Nephron progenitor cell (in vitro differentiated cells): ENCODE measurements at regions not wholly inside any gene's neighbourhood (a gene's known extent, or its start where the extent isn't known, plus 50 kb on each side); places are given as distances from the start of the nearest gene placed in this dataset.

Source experiments
- DNase-seq: peaks from one replicate; pipeline ENCODE4 v3.0.0; 2021
- H3K27ac Mint-ChIP-seq: 2 replicates; pipeline ENCODE4 v1.8.0; 2021; ENCODE audit warnings: mild to moderate bottlenecking, moderate library complexity, mixed read lengths
- H3K27me3 Mint-ChIP-seq: 2 replicates; pipeline ENCODE4 v1.8.0; 2021; ENCODE audit warnings: mild to moderate bottlenecking, low read depth, mixed read lengths; ENCODE audit not compliant: poor library complexity
- H3K36me3 Mint-ChIP-seq: 2 replicates; pipeline ENCODE4 v1.8.0; 2021; ENCODE audit warnings: low read depth, mixed read lengths
- H3K4me1 Mint-ChIP-seq: 2 replicates; pipeline ENCODE4 v1.8.0; 2021; ENCODE audit warnings: mixed read lengths
- H3K4me3 Mint-ChIP-seq: 2 replicates; pipeline ENCODE4 v1.8.0; 2021; ENCODE audit warnings: mild to moderate bottlenecking, moderate library complexity, mixed read lengths
- H3K9me3 Mint-ChIP-seq: 2 replicates; pipeline ENCODE4 v1.8.0; 2021; ENCODE audit warnings: mild to moderate bottlenecking, moderate library complexity, mixed read lengths
- TF ChIP-seq, protein P1 (sequence below): fragments of 200-600 bp; sonication (generic); IDR thresholded peaks from 2 replicates; pipeline ENCODE4 v1.5.0; 2021; ENCODE audit warnings: antibody characterized with exemption

DNA sequence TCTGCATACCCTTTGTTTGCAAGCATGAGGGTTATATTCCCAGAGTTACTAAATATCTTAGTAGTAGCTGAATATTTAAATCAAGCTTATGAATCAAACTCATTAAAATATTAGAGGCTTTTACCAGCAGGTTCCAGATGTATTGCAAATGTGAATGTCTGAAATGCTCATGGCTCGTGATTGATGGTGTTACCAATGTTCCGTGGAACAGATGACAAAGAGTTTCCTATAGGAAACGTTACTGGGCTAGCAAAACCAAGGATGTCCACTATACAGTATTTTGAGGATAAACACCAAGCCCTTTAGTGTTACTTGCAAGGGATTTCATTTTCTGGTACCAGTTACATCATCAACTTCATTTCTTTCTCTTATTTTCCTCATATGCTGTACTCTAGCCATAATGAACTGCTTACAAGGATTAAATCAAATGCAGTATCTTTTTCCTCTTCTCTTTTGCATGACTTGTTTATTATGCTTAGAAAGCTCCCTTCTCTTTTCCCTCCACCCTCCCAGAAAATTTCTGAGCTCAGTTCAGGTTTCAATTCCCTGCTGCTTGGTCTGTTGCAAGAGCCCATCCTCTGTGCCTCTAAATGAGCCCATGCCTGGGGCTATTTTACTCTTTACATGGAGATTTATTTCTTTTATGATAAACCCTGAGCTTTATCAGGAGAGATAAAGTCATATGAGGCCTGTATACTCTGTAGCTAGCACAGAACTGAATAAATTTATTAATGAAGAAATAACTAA is 1537.1 kb upstream of the GOT2 start:
- TF ChIP-seq, protein P1, sequence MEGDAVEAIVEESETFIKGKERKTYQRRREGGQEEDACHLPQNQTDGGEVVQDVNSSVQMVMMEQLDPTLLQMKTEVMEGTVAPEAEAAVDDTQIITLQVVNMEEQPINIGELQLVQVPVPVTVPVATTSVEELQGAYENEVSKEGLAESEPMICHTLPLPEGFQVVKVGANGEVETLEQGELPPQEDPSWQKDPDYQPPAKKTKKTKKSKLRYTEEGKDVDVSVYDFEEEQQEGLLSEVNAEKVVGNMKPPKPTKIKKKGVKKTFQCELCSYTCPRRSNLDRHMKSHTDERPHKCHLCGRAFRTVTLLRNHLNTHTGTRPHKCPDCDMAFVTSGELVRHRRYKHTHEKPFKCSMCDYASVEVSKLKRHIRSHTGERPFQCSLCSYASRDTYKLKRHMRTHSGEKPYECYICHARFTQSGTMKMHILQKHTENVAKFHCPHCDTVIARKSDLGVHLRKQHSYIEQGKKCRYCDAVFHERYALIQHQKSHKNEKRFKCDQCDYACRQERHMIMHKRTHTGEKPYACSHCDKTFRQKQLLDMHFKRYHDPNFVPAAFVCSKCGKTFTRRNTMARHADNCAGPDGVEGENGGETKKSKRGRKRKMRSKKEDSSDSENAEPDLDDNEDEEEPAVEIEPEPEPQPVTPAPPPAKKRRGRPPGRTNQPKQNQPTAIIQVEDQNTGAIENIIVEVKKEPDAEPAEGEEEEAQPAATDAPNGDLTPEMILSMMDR: no peak
- no peaks in the 10 kb centered on the region for H3K27me3 Mint-ChIP-seq
- DNase-seq: no peak
- H3K36me3 Mint-ChIP-seq: no peaks in the 10 kb centered on the region
- H3K4me3 Mint-ChIP-seq: no peak overlapping the region
- H3K9me3 Mint-ChIP-seq: no peaks in the 10 kb centered on the region
- H3K27ac Mint-ChIP-seq: peak overlapping the region; percentile 18
- H3K4me1 Mint-ChIP-seq: peaks cover 4% of the 10 kb centered on the region

DNA sequence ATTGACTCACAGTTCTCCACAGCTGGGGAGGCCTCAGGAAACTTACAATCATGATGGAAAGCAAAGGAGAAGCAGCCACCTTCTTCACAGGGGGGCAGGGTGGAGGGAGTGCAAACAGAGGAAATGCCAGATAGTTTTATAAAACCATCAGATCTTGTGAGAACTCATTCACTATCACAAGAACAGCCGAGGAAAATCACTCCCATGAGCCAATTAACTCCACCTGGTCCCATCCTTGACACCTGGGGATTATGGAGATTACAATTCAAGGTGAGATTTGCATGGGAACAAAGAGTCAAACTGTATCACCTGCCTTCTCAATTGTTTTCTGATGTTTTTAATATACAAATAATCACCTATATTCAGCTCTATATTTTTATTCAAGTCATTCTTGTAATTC is 1527.3 kb upstream of the GOT2 start:
- no peaks in the 10 kb centered on the region for H3K36me3 Mint-ChIP-seq
- H3K4me1 Mint-ChIP-seq: no peaks in the 10 kb centered on the region
- H3K27me3 Mint-ChIP-seq: peaks cover 3% of the 10 kb centered on the region
- H3K4me3 Mint-ChIP-seq: no peak overlapping the region
- H3K9me3 Mint-ChIP-seq: no peaks in the 10 kb centered on the region
- TF ChIP-seq, protein P1: no peak
- H3K27ac Mint-ChIP-seq: no peak overlapping the region
- no peak for DNase-seq

DNA sequence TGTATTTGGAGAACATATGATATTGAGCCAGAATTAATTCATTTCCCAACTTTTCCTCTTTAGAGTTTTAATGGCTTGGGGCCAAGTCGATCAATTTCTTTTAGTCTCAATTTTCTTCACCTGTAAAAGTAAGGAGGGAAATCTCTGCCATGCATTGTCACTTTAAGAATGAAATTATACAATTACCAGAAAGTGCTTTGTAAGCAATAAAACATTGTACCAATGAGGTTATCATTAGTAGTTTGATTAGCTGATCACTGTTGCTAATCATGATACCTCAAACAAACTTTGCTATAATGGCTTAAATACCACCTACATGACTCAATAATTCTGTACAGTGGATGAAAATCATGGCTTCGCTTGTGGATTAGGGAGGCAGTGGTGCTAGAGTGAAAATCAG is 1525.8 kb upstream of the GOT2 start:
- Mint-ChIP-seq H3K27me3 (peaks cover 7% of the 10 kb centered on the region), H3K36me3 (no peaks in the 10 kb centered on the region), H3K27ac (no peak overlapping the region), H3K9me3 (no peaks in the 10 kb centered on the region), H3K4me1 (no peaks in the 10 kb centered on the region), H3K4me3 (no peak overlapping the region)
- TF ChIP-seq, protein P1: no peak
- no peak for DNase-seq

DNA sequence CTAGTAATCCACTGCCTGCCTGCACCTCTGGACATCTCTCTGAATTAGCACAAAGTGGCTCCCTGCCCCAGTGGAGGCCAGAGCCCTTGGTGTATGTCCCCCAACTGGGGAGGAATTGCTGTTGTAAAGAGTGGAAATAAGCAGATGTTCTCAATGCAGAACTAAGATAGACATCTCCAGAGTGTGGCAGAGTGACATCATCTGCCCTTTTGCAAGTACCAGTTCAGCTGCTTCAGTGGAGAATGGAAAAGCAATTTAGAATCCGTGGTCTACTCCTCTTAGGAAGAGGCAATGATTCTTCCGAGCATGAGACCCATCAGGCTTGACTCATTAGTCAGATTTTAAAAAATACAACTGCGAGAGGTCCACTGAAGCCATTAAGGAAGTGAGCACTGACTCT is 1512.0 kb upstream of the GOT2 start:
- Mint-ChIP-seq H3K36me3 (no peaks in the 10 kb centered on the region), H3K4me3 (no peak overlapping the region), H3K9me3 (no peaks in the 10 kb centered on the region), H3K4me1 (no peaks in the 10 kb centered on the region), H3K27me3 (peaks cover 12% of the 10 kb centered on the region), H3K27ac (no peak overlapping the region)
- DNase-seq: no peak
- TF ChIP-seq, protein P1: no peak

DNA sequence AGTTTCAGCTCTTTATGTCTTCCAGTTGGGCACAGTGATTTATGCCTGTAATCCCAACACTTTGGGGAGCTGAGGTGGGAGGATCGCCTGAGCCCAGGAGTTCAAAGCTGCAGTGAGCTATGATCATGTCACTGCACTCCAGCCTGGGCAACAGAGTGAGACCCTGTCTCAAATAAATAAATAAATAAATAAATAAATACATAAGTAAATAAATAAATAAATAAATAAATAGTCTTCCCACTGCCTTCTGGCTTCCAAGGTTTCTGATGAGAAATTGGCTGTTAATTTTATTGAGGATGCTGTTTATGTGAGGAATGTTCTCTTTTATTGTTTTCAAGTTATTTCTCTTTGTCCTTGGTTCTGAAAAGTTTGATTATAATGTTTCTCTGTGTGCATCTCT is 1507.6 kb upstream of the GOT2 start:
- no peak for DNase-seq
- H3K27ac Mint-ChIP-seq: no peak overlapping the region
- no peaks in the 10 kb centered on the region for H3K36me3 Mint-ChIP-seq
- H3K9me3 Mint-ChIP-seq: no peaks in the 10 kb centered on the region
- peaks cover 12% of the 10 kb centered on the region for H3K27me3 Mint-ChIP-seq
- H3K4me1 Mint-ChIP-seq: no peaks in the 10 kb centered on the region
- H3K4me3 Mint-ChIP-seq: no peak overlapping the region
- TF ChIP-seq, protein P1: no peak

DNA sequence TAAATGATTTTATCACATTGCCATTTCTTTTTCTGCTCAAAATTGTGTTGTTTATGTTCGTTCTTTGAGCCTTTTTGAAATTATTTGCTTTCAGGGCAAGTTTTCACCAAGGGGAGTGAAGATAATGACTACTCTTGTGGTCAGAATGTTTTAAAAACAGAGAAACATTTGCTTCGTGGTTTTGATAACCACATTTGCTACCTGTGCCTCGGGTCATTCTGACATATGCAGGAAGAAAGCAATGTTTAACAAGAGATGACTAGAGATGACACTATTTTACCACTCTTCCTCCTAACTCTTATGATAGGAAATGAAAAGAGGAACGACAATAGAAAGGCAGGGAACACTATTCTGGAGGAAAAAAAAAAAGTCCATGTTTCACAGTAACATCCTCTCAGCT is 1496.5 kb upstream of the GOT2 start:
- H3K36me3 Mint-ChIP-seq: no peaks in the 10 kb centered on the region
- H3K4me3 Mint-ChIP-seq: no peak overlapping the region
- no peak overlapping the region for H3K27ac Mint-ChIP-seq
- peaks cover 18% of the 10 kb centered on the region for H3K9me3 Mint-ChIP-seq
- H3K27me3 Mint-ChIP-seq: no peaks in the 10 kb centered on the region
- no peak for DNase-seq
- TF ChIP-seq, protein P1: no peak
- H3K4me1 Mint-ChIP-seq: peaks cover 2% of the 10 kb centered on the region
